GM19043 (cell line): ENCODE measurements at regions not wholly inside any gene's neighbourhood (a gene's known extent, or its start where the extent isn't known, plus 50 kb on each side); places are given as distances from the start of the nearest gene placed in this dataset.

Source experiments
- ATAC-seq: cut with Tn5 transposase; IDR thresholded peaks from one replicate; pipeline ENCODE4 v1.9.1; 2021; ENCODE audit warnings: low read depth; ENCODE audit not compliant: unreplicated experiment

- no peak for ATAC-seq
These were observed 260.2 kb upstream of the COL3A1 start for GRCh38 chr2:188713961-188714360.

- ATAC-seq = no peak
These were observed 253.2 kb upstream of the COL3A1 start for GRCh38 chr2:188720811-188721605.

DNA sequence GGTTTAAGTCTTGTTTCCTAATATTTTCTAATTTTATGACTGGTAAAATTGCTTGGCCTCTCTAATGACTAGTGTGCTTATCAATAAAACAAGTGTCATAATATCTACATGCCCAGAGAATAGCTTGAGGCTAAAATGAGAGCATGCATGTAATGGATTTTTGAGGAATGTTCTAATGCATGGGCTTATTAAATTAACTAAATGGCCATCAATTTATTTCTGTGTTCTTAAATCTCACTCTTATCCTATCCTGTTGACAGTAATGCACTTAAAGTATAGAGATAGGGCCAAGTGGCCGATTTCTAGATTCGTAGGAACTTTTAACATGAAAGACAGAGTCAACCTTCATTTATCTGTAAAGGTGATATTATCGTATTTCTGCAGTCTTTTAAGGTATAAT lies 252.4 kb upstream of the COL3A1 start:
- no peak for ATAC-seq

GRCh38 chr2:188725746-188726360 lies 248.3 kb upstream of the COL3A1 start:
- no peak for ATAC-seq

DNA sequence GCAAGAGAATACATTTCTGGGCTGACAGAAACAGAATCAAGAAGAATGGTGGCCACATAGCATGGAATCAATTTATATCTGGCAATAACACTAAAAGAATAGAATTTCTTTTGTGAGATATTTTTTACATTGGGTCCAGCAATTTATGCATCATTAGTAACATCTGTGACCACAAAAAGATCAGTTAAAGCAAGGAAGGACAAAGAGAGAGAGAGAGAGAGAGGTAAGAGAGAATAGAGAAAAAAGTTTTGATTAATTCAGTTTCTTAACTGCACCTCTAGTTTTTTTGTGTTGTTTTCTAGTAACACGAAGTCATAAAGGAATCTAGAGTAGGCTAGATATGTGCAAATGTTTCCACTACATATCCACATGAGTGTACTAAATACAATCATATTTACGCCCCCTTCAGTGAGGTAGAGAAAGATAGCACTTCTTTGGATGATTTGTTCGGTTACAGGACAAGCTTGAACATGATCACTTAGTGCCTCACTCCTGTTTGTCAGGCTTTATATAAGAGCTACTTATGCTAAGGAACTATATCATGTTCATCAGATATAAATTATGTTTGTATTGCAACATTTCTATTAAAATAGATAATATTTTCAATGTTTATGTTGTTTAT lies 247.4 kb upstream of the COL3A1 start:
- no peak for ATAC-seq

DNA sequence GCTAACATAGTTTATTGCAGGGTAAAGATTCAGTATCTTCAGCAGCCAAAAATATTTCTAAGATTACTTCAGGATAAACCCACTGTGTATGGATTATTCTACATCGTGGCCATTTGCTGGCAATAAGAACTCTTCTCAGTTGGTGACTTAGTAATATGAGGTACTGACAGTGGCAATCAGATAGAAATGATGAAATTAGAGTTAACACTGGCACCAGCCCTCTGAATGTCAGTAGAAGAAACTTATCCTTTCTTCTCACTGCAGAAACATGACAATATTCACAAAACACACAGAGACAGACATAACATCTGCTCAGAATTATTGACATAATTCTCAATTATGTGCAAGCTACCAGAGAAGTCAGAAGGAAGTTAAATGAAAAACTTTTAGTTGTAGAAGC lies 246.3 kb upstream of the COL3A1 start:
- ATAC-seq = no peak

GRCh38 chr2:188734691-188735090 lies 239.5 kb upstream of the COL3A1 start:
- no peak for ATAC-seq

DNA sequence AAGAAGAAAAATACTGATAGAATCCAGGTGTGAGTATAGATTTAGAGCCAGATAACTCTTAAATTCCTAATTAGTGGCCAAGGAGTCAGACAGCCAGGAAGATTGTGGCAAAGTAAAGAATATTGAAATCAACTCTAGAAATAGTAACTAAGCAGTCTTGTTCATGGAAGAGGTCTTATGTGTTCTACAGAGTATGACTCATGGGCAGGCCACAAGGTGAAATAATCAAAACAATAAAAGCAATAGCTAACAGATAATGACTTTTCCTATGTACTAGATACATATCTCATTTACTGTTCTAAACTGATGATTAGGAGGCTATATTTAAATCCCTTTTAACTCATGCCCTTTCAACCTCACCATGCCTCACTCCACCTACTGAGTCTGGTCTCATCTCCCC lies 227.4 kb upstream of the COL3A1 start:
- no peak for ATAC-seq

DNA sequence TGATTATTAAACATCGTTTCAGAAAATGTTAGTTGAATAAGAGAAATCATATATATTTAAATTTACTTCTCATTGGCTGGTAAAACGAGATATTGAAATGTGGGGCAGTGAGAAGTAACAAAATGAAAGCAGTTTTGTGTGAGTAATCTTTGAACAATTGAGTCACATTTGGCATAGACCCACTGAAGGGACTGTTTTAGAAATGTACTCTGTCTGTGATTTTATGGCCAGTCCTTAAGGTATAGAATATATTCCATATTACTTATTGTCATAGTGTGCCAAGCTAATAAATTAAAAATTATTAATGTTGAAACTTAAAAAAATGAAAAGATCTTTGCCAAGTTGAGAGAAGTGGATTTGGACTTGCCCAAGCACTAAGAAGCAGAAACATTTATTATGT lies 222.4 kb upstream of the COL3A1 start:
- ATAC-seq = no peak

DNA sequence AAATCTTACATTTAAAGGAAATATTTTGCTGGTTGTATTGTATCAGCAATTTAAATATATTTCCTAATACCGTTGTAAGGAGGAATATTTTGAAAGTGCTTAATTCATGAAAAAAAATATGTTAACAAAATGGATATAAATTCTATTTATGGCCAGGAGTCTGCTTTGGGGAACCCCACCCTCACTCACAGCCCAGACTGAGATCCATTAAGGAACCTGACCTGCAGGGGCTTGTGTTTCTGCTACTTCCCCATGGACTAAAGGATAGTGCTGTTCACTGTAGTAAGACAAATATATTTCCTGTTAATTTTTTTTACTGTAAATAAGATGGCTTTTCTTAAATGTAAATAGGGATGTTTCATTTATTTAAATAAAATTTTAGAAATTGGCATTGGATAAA lies 221.9 kb upstream of the COL3A1 start:
- ATAC-seq = no peak

DNA sequence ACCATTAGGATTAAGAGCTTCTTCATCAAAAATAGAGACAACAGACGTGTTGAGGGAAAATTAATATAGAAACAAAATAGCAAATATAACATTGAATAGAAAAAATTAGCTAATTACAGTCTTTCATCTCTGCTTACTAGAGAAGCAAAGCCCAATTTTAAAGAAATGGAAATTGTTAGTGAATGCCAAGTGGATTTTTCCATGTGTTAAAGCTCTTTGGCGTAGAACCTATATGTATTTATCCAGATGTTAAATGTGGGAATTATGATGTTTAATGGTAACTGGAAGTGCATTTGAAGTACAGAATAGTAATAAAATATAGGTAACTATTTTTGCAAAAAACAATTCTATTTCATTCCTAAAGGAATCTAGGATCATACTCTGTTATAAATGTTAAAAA lies 212.0 kb upstream of the COL3A1 start:
- no peak for ATAC-seq

- ATAC-seq = peak; percentile 67
These were observed 208.4 kb upstream of the COL3A1 start for GRCh38 chr2:188765522-188766470.

DNA sequence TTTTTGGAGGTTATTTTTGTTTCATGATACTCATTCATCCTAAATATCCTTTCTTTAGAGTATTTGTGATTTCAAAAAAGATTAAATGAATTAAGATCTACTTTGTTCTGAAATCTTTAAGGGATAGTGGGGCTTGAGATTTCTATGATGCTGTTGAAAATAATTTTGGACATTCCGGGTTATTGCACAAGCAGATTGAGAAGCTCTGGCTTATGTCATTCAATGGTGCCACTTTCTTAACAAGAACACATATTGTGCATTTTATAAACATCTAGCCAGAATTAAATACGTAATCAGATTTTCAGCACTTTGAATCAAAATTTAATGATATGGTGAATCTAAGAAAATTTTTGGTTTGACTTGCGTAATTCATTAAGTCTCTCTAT lies 207.7 kb upstream of the COL3A1 start:
- ATAC-seq = no peak

GRCh38 chr2:188767176-188767575 lies 207.0 kb upstream of the COL3A1 start:
- ATAC-seq = no peak

GRCh38 chr2:188770296-188770695 lies 203.9 kb upstream of the COL3A1 start:
- no peak for ATAC-seq

- no peak for ATAC-seq
These were observed 201.1 kb upstream of the COL3A1 start for GRCh38 chr2:188773075-188773474.

- ATAC-seq = no peak
These were observed 197.5 kb upstream of the COL3A1 start for GRCh38 chr2:188776634-188777033.

DNA sequence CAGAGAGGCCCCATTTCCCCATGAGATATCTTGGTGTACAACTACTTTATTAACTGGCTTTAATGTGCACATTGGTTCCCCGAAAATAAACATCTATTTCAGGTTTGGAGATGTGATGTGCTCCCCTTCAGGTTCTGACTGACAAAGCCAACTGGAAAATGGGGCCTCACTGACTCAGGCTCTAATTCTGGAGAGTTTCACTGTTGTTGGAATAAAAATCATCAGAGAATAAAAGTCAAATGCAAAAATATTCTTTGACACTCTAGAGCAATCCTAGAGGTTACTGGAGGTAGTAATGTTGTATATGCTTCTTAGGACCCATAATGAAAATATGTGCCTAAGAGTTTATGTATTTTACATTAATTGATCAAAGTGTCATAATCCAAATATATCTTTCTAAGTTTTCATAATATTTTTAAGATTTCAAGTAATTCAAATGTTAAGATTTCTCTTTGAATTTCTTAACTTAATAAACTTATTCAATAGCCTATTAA lies 189.9 kb upstream of the COL3A1 start:
- ATAC-seq = no peak

DNA sequence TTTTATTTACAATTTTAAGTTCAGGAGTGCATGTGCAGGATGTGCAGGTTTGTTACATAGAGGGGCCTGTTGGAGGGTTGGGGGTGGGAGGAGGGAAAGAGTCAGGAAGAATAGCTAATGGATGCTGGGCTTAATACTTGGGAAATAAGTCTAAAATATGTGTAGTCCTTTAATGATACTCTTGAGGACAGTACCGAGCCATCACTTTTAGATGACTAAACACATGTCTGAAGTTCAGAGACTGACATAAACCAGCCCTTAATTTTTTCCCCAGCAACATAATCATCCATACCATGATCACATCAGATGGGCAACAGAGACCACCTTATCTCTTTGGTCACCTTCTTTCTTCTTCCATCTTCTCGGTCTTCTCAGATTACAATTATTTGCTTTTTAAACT lies 189.1 kb upstream of the COL3A1 start:
- ATAC-seq = no peak

GRCh38 chr2:188785490-188785889 lies 188.7 kb upstream of the COL3A1 start:
- no peak for ATAC-seq

DNA sequence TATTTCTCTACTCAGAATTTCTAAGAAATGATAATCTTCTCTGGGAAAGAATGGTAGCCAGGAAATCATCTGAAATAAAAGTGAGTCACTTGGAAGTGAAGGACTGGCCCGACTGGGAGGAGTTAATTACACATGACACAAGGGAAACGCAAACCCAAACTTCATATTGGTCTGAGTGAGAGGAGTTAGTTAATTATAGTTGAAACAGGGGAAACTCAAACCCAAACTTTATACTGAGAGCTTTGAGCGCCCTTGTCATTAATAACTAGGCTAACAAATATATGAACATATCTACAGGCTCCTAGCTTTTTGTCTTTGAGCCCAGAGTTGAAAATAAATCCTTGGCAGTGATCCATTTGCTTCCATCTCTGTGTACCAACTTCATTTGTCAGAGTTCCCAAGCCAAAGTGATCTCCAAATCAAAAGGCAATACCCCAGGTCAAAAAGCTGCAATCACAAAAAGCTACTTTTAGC lies 187.8 kb upstream of the COL3A1 start:
- ATAC-seq = no peak
